CD4-positive, alpha-beta T cell treated with Interleukin-4 for 1 hour (primary cell): ENCODE measurements at regions not wholly inside any gene's neighbourhood (a gene's known extent, or its start where the extent isn't known, plus 50 kb on each side); places are given as distances from the start of the nearest gene placed in this dataset.

Source experiments
- DNase-seq, 2 donors: peaks; one replicate each; pipeline ENCODE4 v3.0.0-alpha.2; 2020 to 2022

DNA sequence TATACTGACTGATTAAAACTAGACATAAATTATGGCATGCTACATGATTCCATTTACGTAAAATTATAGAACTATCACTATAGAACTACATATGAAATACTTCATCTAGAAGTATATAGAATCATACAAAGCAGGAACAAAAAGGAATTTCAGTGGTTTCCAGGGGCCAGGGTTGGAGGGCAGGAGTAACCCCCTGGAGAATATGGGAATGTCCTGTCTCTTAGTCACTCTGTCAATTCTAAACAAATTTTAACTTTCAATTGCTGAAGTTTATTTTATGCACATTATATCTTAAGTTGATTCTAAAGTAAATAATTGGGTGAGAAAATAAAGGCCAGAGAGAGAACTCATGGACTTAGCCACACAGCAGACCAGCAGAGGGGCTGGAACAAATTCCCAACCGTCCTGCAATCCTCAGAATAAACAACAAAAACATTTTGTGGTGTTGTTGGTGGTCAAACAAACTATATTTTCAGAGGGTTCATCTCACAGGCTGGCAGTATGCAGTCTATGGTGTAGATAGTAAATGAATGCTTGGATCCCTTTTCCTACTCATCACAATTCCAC, 476.9 kb upstream of the SLIT2 start:
- no peak for DNase-seq

- no peak for DNase-seq
Observed at GRCh38 chr4:19772581-19772980, 479.1 kb upstream of the SLIT2 start.

- DNase-seq, result no peak
Observed at GRCh38 chr4:19756661-19757060, 495.0 kb upstream of the SLIT2 start.

- DNase-seq, result no peak
Observed at GRCh38 chr4:19752599-19752998, 499.1 kb upstream of the SLIT2 start.

- no peak for DNase-seq
Observed at GRCh38 chr4:19748519-19749479, 502.9 kb upstream of the SLIT2 start.

GRCh38 chr4:19746377-19746776, 505.3 kb upstream of the SLIT2 start:
- no peak for DNase-seq

DNA sequence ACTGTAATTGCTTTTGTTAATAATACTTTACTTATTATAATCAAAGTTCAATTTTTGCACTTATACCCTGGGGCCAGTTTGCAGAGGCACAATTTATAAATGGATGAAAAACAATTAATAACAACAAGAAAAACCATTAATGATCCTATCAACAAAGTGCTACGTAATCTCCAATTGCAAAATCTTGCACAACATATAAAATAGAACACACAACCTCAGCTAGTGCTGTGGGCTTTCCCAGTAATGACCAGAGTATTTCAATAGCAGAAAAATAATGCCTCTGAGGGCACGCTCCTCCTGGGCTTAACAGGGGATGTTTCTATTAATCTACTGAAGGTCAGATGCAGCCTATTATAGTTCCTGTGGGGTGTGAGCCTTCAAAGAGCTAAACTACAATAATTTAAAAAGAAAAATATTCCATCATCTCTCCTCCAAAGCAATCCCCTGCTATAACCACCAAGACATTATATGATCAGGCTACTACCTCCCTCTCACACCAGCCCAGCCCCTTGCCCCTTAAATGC, 508.5 kb upstream of the SLIT2 start:
- DNase-seq, result no peak

DNA sequence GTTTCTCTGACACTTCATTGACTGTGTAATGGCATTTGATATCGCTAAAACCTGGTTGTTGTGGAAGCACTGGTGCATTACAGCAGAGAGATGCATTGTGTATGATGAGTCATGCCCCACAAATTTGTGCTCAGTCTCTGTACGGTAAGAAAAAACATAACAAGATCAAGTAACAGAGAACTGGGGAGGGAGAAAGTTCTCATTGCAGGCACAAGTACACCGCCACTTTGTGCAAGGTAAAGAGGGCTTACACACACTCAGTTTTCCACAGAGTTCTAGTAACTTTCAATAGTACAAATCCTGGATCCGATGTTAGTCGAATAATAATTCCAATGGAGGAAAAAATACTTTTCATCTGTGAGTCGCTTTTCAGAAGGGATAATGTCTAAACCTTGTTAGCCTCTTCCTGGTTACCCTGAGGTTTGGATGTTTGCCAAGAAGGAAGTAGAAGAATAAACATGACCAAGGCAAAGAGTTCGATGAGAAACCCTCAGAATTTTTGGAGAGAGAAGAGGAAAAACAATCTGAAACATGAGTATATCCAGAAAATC, 512.5 kb upstream of the SLIT2 start:
- DNase-seq, result no peak

DNA sequence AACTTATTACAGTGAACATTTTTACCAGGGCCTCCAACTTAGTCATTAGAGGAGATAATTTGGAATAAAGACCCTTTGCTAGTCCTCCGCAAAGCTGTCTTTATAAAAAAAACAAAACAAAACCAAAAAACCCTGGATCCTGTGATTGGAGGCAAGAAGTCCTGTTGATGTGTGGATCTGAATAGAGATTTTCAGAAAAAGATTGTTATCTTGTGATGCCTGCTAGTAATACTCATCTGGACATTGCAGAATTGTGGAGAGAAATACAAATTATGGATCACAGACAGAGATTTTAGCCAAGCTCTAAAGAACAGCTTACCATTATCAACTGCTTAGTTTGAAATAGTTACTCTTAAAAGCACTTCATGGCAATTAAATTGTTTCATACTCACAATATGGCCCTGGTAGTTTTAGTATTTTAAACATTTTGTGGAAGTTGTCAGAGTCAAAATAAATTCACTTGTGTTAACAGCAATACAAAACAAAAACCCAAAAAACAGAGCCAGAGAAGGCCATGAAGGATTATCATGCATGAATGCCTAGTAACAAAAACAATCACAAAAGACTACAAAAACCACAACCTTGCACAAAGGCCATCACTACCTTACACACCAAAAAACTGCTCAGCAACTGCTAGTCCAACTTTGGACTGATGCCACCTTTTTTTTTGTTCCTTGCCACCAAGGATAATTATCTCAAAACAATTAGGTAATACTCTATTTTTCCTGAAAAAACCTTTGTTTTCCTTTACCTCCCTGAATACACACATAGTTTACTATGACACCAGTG, 514.5 kb upstream of the SLIT2 start:
- DNase-seq, result no peak

DNA sequence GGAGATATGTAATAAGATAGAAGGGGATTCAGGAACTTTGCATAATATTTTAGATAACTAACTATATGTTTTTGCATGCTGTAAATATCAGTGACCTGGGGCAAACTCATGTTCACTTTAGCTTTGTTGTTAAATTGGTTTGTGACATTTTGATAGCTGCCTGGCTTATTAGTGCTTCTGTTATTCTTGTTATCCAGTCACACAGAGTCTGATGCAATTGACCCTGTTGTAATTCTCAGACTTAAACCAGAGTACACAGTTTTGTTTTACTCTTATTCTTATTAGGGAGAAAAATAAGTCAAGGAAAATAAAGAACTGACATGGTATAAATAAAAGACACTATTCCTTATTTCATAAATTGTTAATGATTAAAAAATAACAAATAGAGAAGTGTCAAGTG, 516.7 kb upstream of the SLIT2 start:
- no peak for DNase-seq

DNA sequence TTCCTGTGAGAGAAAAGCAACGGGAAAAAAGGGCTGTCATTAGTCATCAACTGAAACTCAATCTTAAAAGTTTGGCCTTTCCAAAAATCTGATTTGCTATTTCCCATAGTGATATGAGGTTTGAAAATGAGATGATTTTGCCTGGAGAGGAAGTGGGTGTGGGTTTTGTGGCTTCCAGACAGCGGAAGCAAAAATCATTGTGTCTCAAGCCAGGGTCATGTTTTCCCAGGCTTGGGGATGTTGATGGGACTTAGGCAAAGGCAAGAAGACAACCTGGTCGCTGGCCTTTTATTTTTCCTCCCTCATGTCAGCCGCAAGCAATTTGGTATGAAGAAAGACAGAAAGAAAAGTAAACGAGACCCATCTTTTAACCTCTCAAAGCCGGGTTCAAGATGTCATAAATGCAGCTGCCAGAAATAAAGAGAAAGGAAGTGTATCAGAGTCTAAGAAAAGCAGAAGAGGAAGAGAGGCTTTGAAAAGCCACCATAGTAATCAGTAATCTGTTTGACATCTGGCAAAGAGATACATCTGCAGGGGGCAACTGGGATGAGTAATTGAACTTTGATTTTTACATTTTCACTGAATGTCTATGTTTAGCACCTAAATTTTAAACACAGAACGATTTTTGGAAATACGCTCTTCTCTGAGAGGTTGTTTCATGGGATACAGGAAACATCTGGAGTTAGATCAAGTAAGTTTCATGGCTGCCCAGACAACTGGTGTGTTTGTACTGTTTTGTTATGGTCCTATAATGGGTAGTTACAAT, 521.6 kb upstream of the SLIT2 start:
- no peak for DNase-seq

DNA sequence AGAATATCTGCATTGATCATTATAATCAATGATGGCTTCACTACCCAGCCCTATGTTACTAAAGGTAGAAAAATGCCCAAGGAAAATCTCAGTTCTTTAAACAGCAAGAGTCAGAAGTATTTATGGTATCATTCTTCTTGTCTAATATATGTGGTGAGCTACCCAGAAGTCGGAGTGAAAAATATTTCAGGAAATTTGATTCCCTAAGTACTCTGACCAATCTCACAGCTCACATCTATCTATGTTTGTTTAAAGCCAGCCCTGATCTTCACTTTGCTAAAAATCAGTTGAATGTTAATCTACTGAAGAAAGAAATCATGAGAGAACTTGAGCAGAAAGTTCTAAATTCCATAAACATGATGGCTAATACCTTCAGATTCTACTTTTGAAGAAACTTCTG, 522.9 kb upstream of the SLIT2 start:
- no peak for DNase-seq

DNA sequence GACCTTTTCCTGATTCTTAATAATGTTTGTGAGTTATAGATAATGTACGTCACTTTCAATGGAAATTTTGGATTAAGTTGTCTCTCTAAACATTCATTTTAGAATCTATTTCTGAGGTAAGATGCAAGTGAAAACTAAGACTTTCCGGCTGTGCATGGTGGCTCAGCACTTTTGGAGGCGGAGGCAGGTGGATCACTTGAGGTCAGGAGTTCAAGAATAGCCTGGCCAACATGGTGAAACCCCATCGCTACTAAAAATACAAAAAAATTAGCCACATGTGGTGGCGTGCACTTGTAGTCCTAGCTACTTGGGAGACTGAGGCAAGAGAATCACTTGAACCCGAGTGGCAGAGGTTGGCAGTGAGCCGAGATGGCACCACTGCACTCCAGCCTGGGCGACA, 524.6 kb upstream of the SLIT2 start:
- no peak for DNase-seq

DNA sequence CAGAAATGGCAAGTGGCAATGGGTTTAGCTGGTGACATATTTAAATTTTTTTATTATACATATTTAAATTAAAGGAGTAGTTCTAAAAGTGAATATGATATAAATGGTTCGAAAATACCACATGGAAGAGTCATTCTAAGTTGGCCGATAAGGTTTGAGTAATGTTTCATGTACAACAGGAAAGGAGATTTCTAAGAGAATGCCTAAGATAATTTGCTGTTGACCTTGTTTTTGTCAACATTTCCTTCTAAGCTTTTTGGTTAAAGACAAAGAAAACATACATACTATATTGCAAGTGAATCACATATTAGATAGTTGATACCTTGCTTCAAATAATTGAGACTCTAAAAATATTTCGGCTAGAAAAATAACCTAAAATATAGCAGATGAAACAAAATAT, 526.6 kb upstream of the SLIT2 start:
- no peak for DNase-seq

DNA sequence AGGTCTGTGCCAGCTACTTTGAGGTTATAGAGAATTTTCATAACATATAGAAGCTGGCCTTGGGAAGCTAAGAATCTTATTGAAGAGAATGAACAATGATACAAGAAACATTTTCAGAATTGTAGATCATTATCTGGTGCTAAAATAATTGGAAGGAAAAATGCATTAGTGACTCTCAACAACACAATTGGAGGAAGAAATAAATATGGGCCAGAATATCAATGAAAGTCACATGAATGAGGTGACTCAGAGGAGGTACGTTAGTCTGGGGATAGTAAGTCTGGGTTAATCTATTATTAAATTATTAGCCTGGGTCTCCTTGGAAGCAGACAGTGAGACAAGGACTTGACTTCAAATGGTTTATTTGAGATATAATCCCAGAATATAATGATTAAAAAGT, 529.3 kb upstream of the SLIT2 start:
- DNase-seq, result no peak

DNA sequence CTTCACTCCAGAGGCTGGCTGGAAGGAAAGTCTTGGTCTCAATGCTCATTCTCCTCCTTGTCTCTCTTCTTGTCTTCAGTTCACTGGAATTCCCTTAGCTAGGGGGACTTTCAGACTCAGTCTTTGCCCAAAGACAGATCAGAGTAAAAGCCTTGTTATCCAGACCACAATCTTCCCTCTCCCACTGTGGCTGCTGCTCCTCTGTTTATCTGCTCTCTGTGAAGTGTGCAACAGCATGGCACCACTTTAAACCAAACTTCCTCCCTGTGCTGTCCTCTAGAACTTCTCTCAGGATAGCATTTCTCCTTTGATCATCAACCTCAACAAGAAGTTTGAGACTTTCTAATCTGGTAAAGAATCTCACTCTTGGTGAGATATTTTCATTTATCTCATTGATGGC, 530.1 kb upstream of the SLIT2 start:
- DNase-seq, result no peak

- no peak for DNase-seq
Observed at GRCh38 chr4:19720610-19721009, 531.1 kb upstream of the SLIT2 start.

- DNase-seq, result no peak
Observed at GRCh38 chr4:19720190-19720589, 531.5 kb upstream of the SLIT2 start.

GRCh38 chr4:19711871-19712270, 539.8 kb upstream of the SLIT2 start:
- DNase-seq, result no peak

DNA sequence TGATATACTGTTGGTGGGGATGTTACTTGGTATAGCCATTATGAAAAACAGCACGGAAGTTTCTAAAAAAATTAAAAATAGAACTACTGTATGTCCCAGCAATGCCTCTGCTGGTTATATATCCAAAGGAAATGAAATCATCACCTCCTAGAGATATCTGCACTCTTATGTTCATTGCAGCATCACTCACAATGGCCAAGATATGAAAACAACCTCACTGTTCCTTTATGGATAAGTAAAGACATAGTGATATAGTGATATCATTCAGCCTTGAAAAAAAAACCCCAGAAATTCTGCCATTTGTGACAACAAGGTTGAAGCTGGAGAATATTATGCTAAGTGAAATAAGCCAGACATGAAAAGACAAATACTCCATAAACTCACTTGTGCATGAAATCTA, 543.8 kb upstream of the SLIT2 start:
- DNase-seq, result no peak

DNA sequence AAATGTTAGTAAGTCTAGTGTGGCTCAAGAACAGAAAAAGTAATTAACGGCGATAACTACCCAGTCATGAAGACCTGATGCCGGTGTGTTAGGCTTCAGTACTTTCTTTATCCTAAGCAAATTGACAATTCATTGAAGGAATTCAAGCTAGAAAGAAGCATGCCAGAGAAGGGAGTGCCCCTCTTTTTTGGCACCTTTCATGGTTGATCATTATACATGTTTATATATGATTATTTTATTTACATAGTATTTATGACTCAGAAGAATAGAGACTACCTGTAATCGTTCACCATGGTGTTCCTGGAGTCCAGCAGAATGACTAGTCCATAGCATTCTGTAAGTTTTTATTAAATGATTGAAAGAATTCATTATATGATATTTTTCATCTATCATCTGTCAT, 548.3 kb upstream of the SLIT2 start:
- no peak for DNase-seq

- DNase-seq, result no peak
Observed at GRCh38 chr4:19700992-19701391, 550.7 kb upstream of the SLIT2 start.
